HepG2 (cell line): ENCODE measurements at regions not wholly inside any gene's neighbourhood (a gene's known extent, or its start where the extent isn't known, plus 50 kb on each side); places are given as distances from the start of the nearest gene placed in this dataset.

Source experiments
- ATAC-seq: fragments of 200-7000 bp; cut with Tn5 transposase; 3 replicates; pipeline ENCODE4 v1.9.1; 2020; ENCODE audit warnings: mild to moderate bottlenecking, moderate library complexity
- BruUV-seq: library from RNA; stranded (reverse); fragments of 400-500 nt; replicated peaks from 2 replicates; lab custom pipeline; 2021; lab: Mats Ljungman, UMichigan
- CTCF ChIA-PET: fragments of 300-600 bp; formaldehyde crosslinking; extraction: SDS; loops from one replicate; lab custom pipeline; 2021; ENCODE audit warnings: low total read pairs, inconsistent platforms, low intra/inter-chr PET ratio; lab: Yijun Ruan, JAX
- POLR2A ChIA-PET: fragments of 350-600 bp; sonication (Branson Sonifier 250); formaldehyde crosslinking; loops from one replicate; lab custom pipeline; 2020; ENCODE audit warnings: antibody characterized with exemption, inconsistent platforms; lab: Yijun Ruan, JAX
- DNase-seq: peaks from one replicate; pipeline ENCODE4 v3.0.0-alpha.2; 2015; ENCODE audit warnings: low spot score
- FAIRE-seq: peaks from 3 replicates; lab custom pipeline; 2011; peaks lifted over from hg19 to GRCh38; lab: Jason Lieb, UNC
- H2AFZ ChIP-seq: one replicate; pipeline ENCODE4 v1.6.1; 2011; ENCODE audit warnings: low read length, inconsistent platforms
- H3K27ac ChIP-seq: fragments of 300-600 bp; 3 replicates; pipeline ENCODE4 v1.8.0; 2011; ENCODE audit warnings: mixed run types, mild to moderate bottlenecking, mixed read lengths, low read length, inconsistent platforms; ENCODE audit not compliant: insufficient read depth; ENCODE audit errors: extremely low read length
- H3K27me3 ChIP-seq, 2 experiments: fragments of 200-600 bp in 1 of 2; 2 replicates in 1 of 2; 3 replicates in 1 of 2; pipeline versions ENCODE4 v1.6.0 to v1.8.0; 2011; ENCODE audit warnings: low read length in 2 of 2, mild to moderate bottlenecking in 2 of 2, moderate library complexity in 2 of 2, inconsistent platforms in 1 of 2; ENCODE audit not compliant: insufficient read depth in 2 of 2, control insufficient read depth in 1 of 2
- H3K36me3 ChIP-seq, 2 experiments: fragments of 200-600 bp in 1 of 2; replicated peaks in 1 of 2; 2 replicates in 1 of 2; 3 replicates in 1 of 2; pipeline versions ENCODE4 v1.5.1 to v1.8.0; 2011; ENCODE audit warnings: low read length in 2 of 2, inconsistent platforms in 1 of 2; ENCODE audit not compliant: insufficient read depth in 2 of 2, control insufficient read depth in 1 of 2
- H3K4me1 ChIP-seq: 2 replicates; pipeline ENCODE4 v1.5.1; 2012; ENCODE audit warnings: low read length, inconsistent platforms; ENCODE audit not compliant: insufficient read depth
- H3K4me2 ChIP-seq: 2 replicates; pipeline ENCODE4 v1.6.0; 2011; ENCODE audit warnings: low read depth, low read length, inconsistent platforms
- H3K4me3 ChIP-seq, 3 experiments: fragments of 200-600 bp in 1 of 3; sonication (generic), shearing (Covaris generic) in 1 of 3; replicated peaks in 1 of 3; 2 replicates each; pipeline ENCODE4 v1.5.1; 2011 to 2016; ENCODE audit warnings: low read length in 3 of 3, inconsistent platforms in 2 of 3, low read depth in 2 of 3, mild to moderate bottlenecking in 2 of 3, control low read depth in 1 of 3, mixed read lengths in 1 of 3; ENCODE audit not compliant: insufficient read depth in 1 of 3
- H3K79me2 ChIP-seq: one replicate; pipeline ENCODE4 v1.6.1; 2011; ENCODE audit warnings: low read length, inconsistent platforms; ENCODE audit not compliant: insufficient read depth
- H3K9ac ChIP-seq: 2 replicates; pipeline ENCODE4 v1.6.0; 2011; ENCODE audit warnings: mild to moderate bottlenecking, low read depth, low read length, inconsistent platforms; ENCODE audit not compliant: insufficient read depth
- H3K9me3 ChIP-seq: 2 replicates; pipeline ENCODE4 v1.5.1; 2012; ENCODE audit warnings: mild to moderate bottlenecking, low read length
- H4K20me1 ChIP-seq: 2 replicates; pipeline ENCODE4 v1.6.0; 2011; ENCODE audit warnings: inconsistent platforms, mild to moderate bottlenecking, low read length, moderate library complexity; ENCODE audit not compliant: insufficient read depth
- BCL3 ChIP-seq: sonication (generic); formaldehyde crosslinking; IDR thresholded peaks from 2 replicates; pipeline ENCODE4 v1.5.1; 2020; ENCODE audit warnings: mild to moderate bottlenecking, missing genetic modification reagents, moderate library complexity
- CC2D1A ChIP-seq: sonication (generic); formaldehyde crosslinking; IDR thresholded peaks from 2 replicates; pipeline ENCODE4 v1.8.1; 2023; ENCODE audit warnings: mild to moderate bottlenecking, missing genetic modification reagents
- CENPX ChIP-seq: sonication (generic); formaldehyde crosslinking; IDR thresholded peaks from 2 replicates; pipeline ENCODE4 v1.9.0; 2021; ENCODE audit warnings: mild to moderate bottlenecking, missing genetic modification reagents, moderate library complexity
- LCORL ChIP-seq, 2 experiments: fragments of 450-650 bp in 1 of 2; sonication (generic) in 1 of 2; formaldehyde crosslinking in 1 of 2; IDR thresholded peaks; 2 replicates each; pipeline versions ENCODE4 v1.5.0 to v1.6.1; 2017 to 2020; ENCODE audit warnings: antibody characterized with exemption in 1 of 2, missing genetic modification reagents in 1 of 2
- MEIS1 ChIP-seq: sonication (generic); formaldehyde crosslinking; IDR thresholded peaks from 2 replicates; pipeline ENCODE4 v1.9.0; 2021; ENCODE audit warnings: mild to moderate bottlenecking, missing genetic modification reagents, moderate library complexity, borderline replicate concordance
- MTF2 ChIP-seq: sonication (generic); formaldehyde crosslinking; IDR thresholded peaks from 2 replicates; pipeline ENCODE4 v1.5.0; 2020; ENCODE audit warnings: missing genetic modification reagents, borderline replicate concordance
- NR0B2 ChIP-seq: sonication (generic); formaldehyde crosslinking; IDR thresholded peaks from 2 replicates; pipeline ENCODE4 v1.4.0; 2020; ENCODE audit warnings: mild to moderate bottlenecking, missing genetic modification reagents
- PHF8 ChIP-seq: sonication (generic); formaldehyde crosslinking; IDR thresholded peaks from 2 replicates; pipeline ENCODE4 v1.5.0; 2020; ENCODE audit warnings: missing genetic modification reagents
- RFXAP ChIP-seq: sonication (generic); formaldehyde crosslinking; IDR thresholded peaks from 2 replicates; pipeline ENCODE4 v1.4.0; 2020; ENCODE audit warnings: missing genetic modification reagents, borderline replicate concordance
- SCMH1 ChIP-seq: sonication (generic); formaldehyde crosslinking; IDR thresholded peaks from 2 replicates; pipeline ENCODE4 v1.9.0; 2021; ENCODE audit warnings: missing genetic modification reagents, mild to moderate bottlenecking, borderline replicate concordance
- TFAP4 ChIP-seq: sonication (generic); IDR thresholded peaks from 2 replicates; pipeline ENCODE4 v1.6.1; 2016; ENCODE audit warnings: low read depth, borderline replicate concordance
- TIGD3 ChIP-seq: sonication (generic); formaldehyde crosslinking; IDR thresholded peaks from 2 replicates; pipeline ENCODE4 v1.5.1; 2020; ENCODE audit warnings: mild to moderate bottlenecking, missing genetic modification reagents, borderline replicate concordance
- ZFAT ChIP-seq: sonication (generic); formaldehyde crosslinking; conservative IDR thresholded peaks from 2 replicates; pipeline ENCODE4 v1.8.1; 2023; ENCODE audit warnings: missing genetic modification reagents, inconsistent platforms
- ZNF333 ChIP-seq: sonication (generic); formaldehyde crosslinking; IDR thresholded peaks from 2 replicates; pipeline ENCODE4 v1.4.0; 2020; ENCODE audit warnings: mild to moderate bottlenecking, missing genetic modification reagents, borderline replicate concordance
- ZNF512B ChIP-seq: sonication (generic); formaldehyde crosslinking; IDR thresholded peaks from 2 replicates; pipeline ENCODE4 v1.5.1; 2020; ENCODE audit warnings: missing genetic modification reagents, mild to moderate bottlenecking, borderline replicate concordance
- ZNF530 ChIP-seq: sonication (generic); formaldehyde crosslinking; IDR thresholded peaks from 2 replicates; pipeline ENCODE4 v1.5.0; 2020; ENCODE audit warnings: low read depth, mild to moderate bottlenecking, missing genetic modification reagents
- ZNF775 ChIP-seq: sonication (generic); formaldehyde crosslinking; IDR thresholded peaks from 2 replicates; pipeline ENCODE4 v1.4.0; 2020; ENCODE audit warnings: missing genetic modification reagents, mild to moderate bottlenecking, moderate library complexity, borderline replicate concordance
- WGBS: methylation state at CpG from one replicate; pipeline ENCODE4 v1.1.6; 2017; ENCODE audit warnings: low lambda C conversion rate; 5-methylcytosine and 5-hydroxymethylcytosine counted together
- in situ Hi-C: cut with HindIII; loops from 2 replicates; pipeline ENCODE4 v1.10.0; 2017; ENCODE audit warnings: low pct_unique_long_range_greater_than_20kb; ENCODE audit not compliant: extremely low pct_ligation_motif_present
- intact Hi-C: fragments of 100-400 bp; cut with micrococcal nuclease; formaldehyde crosslinking; loops from one replicate; pipeline ENCODE4 v1.10.0; 2022; ENCODE audit not compliant: unreplicated experiment

DNA sequence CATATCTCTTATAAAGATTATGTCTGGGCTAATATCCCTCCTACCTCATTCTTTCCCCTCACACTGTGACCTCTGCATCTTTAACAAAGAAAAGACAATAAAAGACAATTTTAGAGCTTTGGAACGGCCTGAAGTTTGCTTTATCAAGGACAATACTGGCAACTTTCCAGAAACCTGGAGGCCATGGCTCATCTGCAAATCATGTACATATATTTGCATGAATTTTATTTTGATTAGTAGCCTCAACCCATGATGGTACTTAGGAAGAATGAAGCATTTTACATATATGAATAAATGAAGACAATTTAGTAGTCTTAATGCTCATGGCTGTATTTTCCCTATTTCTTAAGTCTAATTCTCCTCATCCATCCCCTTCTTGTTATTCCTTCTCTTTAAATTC is 612.2 kb upstream of the CXADR start:
- Histone ChIP-seq H3K27me3 (no peaks in the 10 kb centered on the region), H3K4me1 (no peaks in the 10 kb centered on the region), H2AFZ (no peak overlapping the region), H3K4me3 (no peak overlapping the region), H3K4me2 (no peak overlapping the region), H3K79me2 (no peaks in the 10 kb centered on the region), H4K20me1 (no peaks in the 10 kb centered on the region), H3K9ac (no peak overlapping the region)
- ChIA-PET CTCF (no interaction called here), POLR2A (no interaction called here)
- no TSS peak for BruUV-seq
- DNase-seq = no peak
- in situ Hi-C loops = no loop called here
- intact Hi-C loops = no loop called here
- FAIRE-seq = no peak
- TF ChIP-seq CC2D1A (CRISPR knock-in tag) (no peak), MTF2 (CRISPR knock-in tag) (no peak), ZNF775 (CRISPR knock-in tag) (no peak), TIGD3 (CRISPR knock-in tag) (no peak), ZFAT (CRISPR knock-in tag) (no peak), LCORL (IDR thresholded peaks at IDR 0.05) (no peak), LCORL (CRISPR knock-in tag; IDR thresholded peaks at IDR 0.05) (no peak), RFXAP (CRISPR knock-in tag) (no peak), BCL3 (CRISPR knock-in tag) (no peak), MEIS1 (CRISPR knock-in tag) (no peak), PHF8 (CRISPR knock-in tag) (no peak), ZNF530 (CRISPR knock-in tag) (no peak), SCMH1 (CRISPR knock-in tag) (no peak), NR0B2 (CRISPR knock-in tag) (no peak), ZNF333 (CRISPR knock-in tag) (no peak), TFAP4 (no peak), CENPX (CRISPR knock-in tag) (no peak), ZNF512B (CRISPR knock-in tag) (no peak)
- TF ChIP-seq, all 625 proteins: peak for 0
- 0% methylated on average over 1 of the region's 1 CpG for WGBS
- no peak overlapping the region for H3K27ac ChIP-seq
- no peak for ATAC-seq
- H3K9me3 ChIP-seq = no peaks in the 10 kb centered on the region
- no peaks in the 10 kb centered on the region for H3K36me3 ChIP-seq
